ENCODE measurements at regions not wholly inside any gene's neighbourhood (a gene's known extent, or its start where the extent isn't known, plus 50 kb on each side); places are given as distances from the start of the nearest gene placed in this dataset.

- dilution Hi-C loops (cut with MboI; ENCODE audit: extremely low pct_ligation_motif_present, low sequenced_read_pairs) (no loop called here), intact Hi-C loops (cut with micrococcal nuclease) (no loop called here)
- no TSS peak for BruUV-seq (replicated peaks)
- no peak for DNase-seq (ENCODE audit: low read depth, low spot score)
- H3K9me1 ChIP-seq (replicated peaks; ENCODE audit: control insufficient read depth, extremely low read depth, insufficient read depth, low read length), result no peaks in the 10 kb centered on the region
- ChIA-PET CTCF (no interaction called here), POLR2A (no interaction called here)
- no peaks in the 10 kb centered on the region for H4K20me1 ChIP-seq (replicated peaks; ENCODE audit: control insufficient read depth, extremely low read depth, insufficient read depth, low read length)
- no peaks in the 10 kb centered on the region for H3K9me3 ChIP-seq (replicated peaks; ENCODE audit: control insufficient read depth, insufficient read depth, low read length)
- H3K79me2 ChIP-seq (ENCODE audit: control insufficient read depth, insufficient read depth, low read length), result no peaks in the 10 kb centered on the region
- TF ChIP-seq CTCF (IDR thresholded peaks at IDR 0.05; ENCODE audit: extremely low read depth in 1 of 2, insufficient read depth in 1 of 2, low read depth in 1 of 2, low read length in 2 of 2), result no peak
- no peak for TF ChIP-seq POLR2AphosphoS5 (IDR thresholded peaks at IDR 0.05; ENCODE audit: insufficient read depth, low read depth, low read length)
- TF ChIP-seq POLR2A (IDR thresholded peaks at IDR 0.05; ENCODE audit: low read depth, low read length), result no peak
- TF ChIP-seq FOS (IDR thresholded peaks at IDR 0.05; ENCODE audit: borderline replicate concordance, insufficient read depth, low read length), result no peak
- TF ChIP-seq MAX (IDR thresholded peaks at IDR 0.05; ENCODE audit: insufficient read depth, insufficient read length), result no peak
- TF ChIP-seq EZH2 (IDR thresholded peaks at IDR 0.05; ENCODE audit: borderline replicate concordance, low read depth, low read length, severe bottlenecking), result no peak
- TF ChIP-seq GATA2 (IDR thresholded peaks at IDR 0.05; ENCODE audit: insufficient read depth, insufficient read length, low read depth, low read length), result no peak
- TF ChIP-seq MYC (IDR thresholded peaks at IDR 0.05; ENCODE audit: low read depth, low read length), result no peak
- no peak for TF ChIP-seq JUN (IDR thresholded peaks at IDR 0.05; ENCODE audit: borderline replicate concordance, insufficient read depth, insufficient read length, low read depth)
- H3K4me2 ChIP-seq (ENCODE audit: insufficient read depth, low read length), result no peak overlapping the region
- no peak overlapping the region for H3K9ac ChIP-seq (replicated peaks; ENCODE audit: extremely low read depth, insufficient read depth, low read length)
- H3K27ac ChIP-seq (ENCODE audit: insufficient read depth, low read depth, low read length), result no peak overlapping the region
- no peak overlapping the region for H2AFZ ChIP-seq (ENCODE audit: low read depth, low read length)
- H3K36me3 ChIP-seq (ENCODE audit: control insufficient read depth in 2 of 2, extremely low read depth in 1 of 2, insufficient read depth in 2 of 2, low read length in 2 of 2), result no peaks in the 10 kb centered on the region
- H3K4me1 ChIP-seq (ENCODE audit: control insufficient read depth, extremely low read depth, insufficient read depth, low read length), result no peaks in the 10 kb centered on the region
- H3K4me3 ChIP-seq (replicated peaks in 1 of 3; ENCODE audit: insufficient read depth in 1 of 3, low read depth in 1 of 3, low read length in 3 of 3), result no peak overlapping the region
- no peaks in the 10 kb centered on the region for H3K27me3 ChIP-seq (ENCODE audit: control insufficient read depth in 2 of 2, insufficient read depth in 2 of 2, low read length in 2 of 2)
- FAIRE-seq, result no peak
Measured at GRCh38 chr9:108756746-108757490, 98.9 kb downstream of the ACTL7B start.

Data from endothelial cell of umbilical vein (primary cell).